ENCODE measurements at regions not wholly inside any gene's neighbourhood (a gene's known extent, or its start where the extent isn't known, plus 50 kb on each side); places are given as distances from the start of the nearest gene placed in this dataset.

- WGBS: 82% methylated on average over 2 of the region's 2 CpGs
These were observed 341.7 kb upstream of the SEMA3D start for GRCh38 chr7:85528581-85528980.

More at GRCh38 chr7:85528581-85528980, 341.7 kb upstream of the SEMA3D start:
- DNase-seq (ENCODE audit: low spot score): no peak
- Histone ChIP-seq H3K4me1 (ENCODE audit: control insufficient read depth in 4 of 4, insufficient read depth in 4 of 4, low read length in 3 of 4) (peaks cover 0 to 3% (median 1%) of the 10 kb centered on the region in 4 donors), H3K27me3 (ENCODE audit: control insufficient read depth in 4 of 4, insufficient read depth in 4 of 4, low read length in 3 of 4) (no peaks in the 10 kb centered on the region), H3K9me3 (ENCODE audit: control insufficient read depth in 4 of 4, low read length in 3 of 4) (no peaks in the 10 kb centered on the region), H3K4me3 (ENCODE audit: low read depth in 1 of 3, low read length in 3 of 3) (no peak overlapping the region), H3K36me3 (ENCODE audit: control insufficient read depth in 4 of 4, insufficient read depth in 3 of 4, low read depth in 1 of 4, low read length in 3 of 4) (no peaks in the 10 kb centered on the region), H3K9ac (ENCODE audit: low read depth in 1 of 2, low read length in 2 of 2) (no peak overlapping the region), H3K27ac (ENCODE audit: low read depth in 1 of 2, low read length in 2 of 2) (no peak overlapping the region)
- TF ChIP-seq RAD21 (IDR thresholded peaks at IDR 0.05) (no peak), HNF4A (conservative IDR thresholded peaks at IDR 0.05) (no peak), JUND (IDR thresholded peaks at IDR 0.05) (no peak), TAF1 (conservative IDR thresholded peaks at IDR 0.05) (no peak), SP1 (IDR thresholded peaks at IDR 0.05) (no peak), FOXA1 (IDR thresholded peaks at IDR 0.05) (no peak), RXRA (IDR thresholded peaks at IDR 0.05) (no peak), FOXA2 (IDR thresholded peaks at IDR 0.05) (no peak), HNF4G (IDR thresholded peaks at IDR 0.05) (no peak), EGR1 (IDR thresholded peaks at IDR 0.05; ENCODE audit: low read depth in 2 of 2) (no peak), ATF3 (IDR thresholded peaks at IDR 0.05) (no peak), GABPA (IDR thresholded peaks at IDR 0.05 in 1 of 2, conservative IDR thresholded peaks at IDR 0.05 in 1 of 2) (no peak), NR2F2 (IDR thresholded peaks at IDR 0.05) (no peak), REST (IDR thresholded peaks at IDR 0.05) (no peak), CTCF (IDR thresholded peaks at IDR 0.05; ENCODE audit: low read depth, low read length, missing input control) (no peak), YY1 (IDR thresholded peaks at IDR 0.05) (no peak), ZBTB33 (IDR thresholded peaks at IDR 0.05) (no peak), MAX (IDR thresholded peaks at IDR 0.05) (no peak)

All from liver (tissue), 8 donors.